ENCODE measurements at regions not wholly inside any gene's neighbourhood (a gene's known extent, or its start where the extent isn't known, plus 50 kb on each side); places are given as distances from the start of the nearest gene placed in this dataset.

- Histone ChIP-seq H3K27me3 (no peaks in the 10 kb centered on the region), H3K4me1 (no peaks in the 10 kb centered on the region), H3K9me3 (no peaks in the 10 kb centered on the region), H3K4me3 (no peak overlapping the region), H3K36me3 (no peaks in the 10 kb centered on the region), H3K27ac (no peak overlapping the region)
- no peak for DNase-seq
- intact Hi-C loops (cut with DNase I; ENCODE audit: low total_unique reads), result no loop called here
- TF ChIP-seq, protein P1, sequence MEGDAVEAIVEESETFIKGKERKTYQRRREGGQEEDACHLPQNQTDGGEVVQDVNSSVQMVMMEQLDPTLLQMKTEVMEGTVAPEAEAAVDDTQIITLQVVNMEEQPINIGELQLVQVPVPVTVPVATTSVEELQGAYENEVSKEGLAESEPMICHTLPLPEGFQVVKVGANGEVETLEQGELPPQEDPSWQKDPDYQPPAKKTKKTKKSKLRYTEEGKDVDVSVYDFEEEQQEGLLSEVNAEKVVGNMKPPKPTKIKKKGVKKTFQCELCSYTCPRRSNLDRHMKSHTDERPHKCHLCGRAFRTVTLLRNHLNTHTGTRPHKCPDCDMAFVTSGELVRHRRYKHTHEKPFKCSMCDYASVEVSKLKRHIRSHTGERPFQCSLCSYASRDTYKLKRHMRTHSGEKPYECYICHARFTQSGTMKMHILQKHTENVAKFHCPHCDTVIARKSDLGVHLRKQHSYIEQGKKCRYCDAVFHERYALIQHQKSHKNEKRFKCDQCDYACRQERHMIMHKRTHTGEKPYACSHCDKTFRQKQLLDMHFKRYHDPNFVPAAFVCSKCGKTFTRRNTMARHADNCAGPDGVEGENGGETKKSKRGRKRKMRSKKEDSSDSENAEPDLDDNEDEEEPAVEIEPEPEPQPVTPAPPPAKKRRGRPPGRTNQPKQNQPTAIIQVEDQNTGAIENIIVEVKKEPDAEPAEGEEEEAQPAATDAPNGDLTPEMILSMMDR (IDR thresholded peaks at IDR 0.05), result no peak
Observed at GRCh38 chr7:110600956-110601355, 490.0 kb upstream of the LRRN3 start.

DNA sequence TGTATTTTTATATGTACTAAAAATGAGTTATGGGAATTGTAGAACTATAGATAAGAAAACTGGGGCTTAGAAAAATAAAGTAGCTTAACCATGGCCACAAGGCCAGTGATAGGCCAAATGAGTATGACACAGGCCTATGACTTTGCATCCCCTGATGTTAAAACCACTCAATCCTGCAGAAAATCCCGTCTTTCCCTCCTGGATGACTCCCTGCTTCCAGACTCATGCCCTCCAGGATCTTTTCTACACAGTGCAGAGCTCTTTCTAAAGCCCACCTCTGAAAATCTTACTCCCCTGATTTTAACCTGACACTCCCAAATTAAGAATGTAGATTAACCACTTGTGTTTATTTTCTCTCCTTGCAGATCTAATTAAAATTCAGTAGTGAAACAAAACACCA, 489.2 kb upstream of the LRRN3 start:
- Histone ChIP-seq H3K27me3 (no peaks in the 10 kb centered on the region), H3K9me3 (no peaks in the 10 kb centered on the region), H3K36me3 (no peaks in the 10 kb centered on the region), H3K4me1 (no peaks in the 10 kb centered on the region), H3K27ac (no peak overlapping the region), H3K4me3 (no peak overlapping the region)
- intact Hi-C loops (cut with DNase I; ENCODE audit: low total_unique reads), result no loop called here
- TF ChIP-seq, protein P1 (IDR thresholded peaks at IDR 0.05), result no peak
- no peak for DNase-seq

DNA sequence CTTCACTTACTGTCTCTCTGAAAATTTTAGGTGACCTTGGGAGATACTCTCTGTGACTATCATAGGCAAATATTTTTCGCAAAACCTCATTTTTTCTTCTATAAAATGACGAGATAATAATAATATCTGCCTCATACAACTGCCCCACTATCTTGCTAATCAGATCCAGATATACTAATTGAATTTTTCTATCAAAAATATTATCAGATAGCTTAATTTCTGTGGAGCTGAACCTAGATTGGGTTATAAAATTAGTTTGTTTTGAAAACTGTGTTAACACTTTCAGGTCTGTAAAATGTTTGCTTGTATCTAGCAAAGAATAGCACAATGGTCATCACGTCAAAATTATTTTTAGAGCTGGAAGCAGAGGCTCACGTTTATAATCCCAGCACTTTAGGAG, 486.7 kb upstream of the LRRN3 start:
- intact Hi-C loops (cut with DNase I; ENCODE audit: low total_unique reads), result no loop called here
- TF ChIP-seq, protein P1 (IDR thresholded peaks at IDR 0.05), result no peak
- DNase-seq, result no peak

DNA sequence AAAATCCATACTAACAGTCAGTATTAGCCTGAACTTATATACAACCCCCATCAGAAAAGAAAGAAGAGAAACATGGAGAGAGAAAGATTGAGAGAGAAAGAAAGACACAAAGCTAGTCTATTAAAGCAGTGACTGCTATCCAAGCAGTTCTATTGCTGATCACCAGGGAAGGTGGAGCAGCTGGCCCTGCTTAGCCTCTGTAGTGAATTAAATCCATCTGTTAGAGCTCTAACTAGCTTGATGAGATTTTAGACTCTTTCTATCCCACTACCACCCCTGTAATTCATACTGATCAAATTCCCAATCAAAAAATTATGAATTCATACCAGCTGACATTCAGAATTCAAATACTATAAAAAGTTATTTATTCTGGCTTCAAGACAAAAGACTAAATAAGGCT, 486.0 kb upstream of the LRRN3 start:
- TF ChIP-seq, protein P1 (IDR thresholded peaks at IDR 0.05), result no peak
- H3K27ac ChIP-seq, result no peak overlapping the region
- no peaks in the 10 kb centered on the region for H3K9me3 ChIP-seq
- intact Hi-C loops (cut with DNase I; ENCODE audit: low total_unique reads), result no loop called here
- H3K4me1 ChIP-seq, result no peaks in the 10 kb centered on the region
- no peak for DNase-seq
- H3K4me3 ChIP-seq, result no peak overlapping the region
- H3K36me3 ChIP-seq, result no peaks in the 10 kb centered on the region
- no peaks in the 10 kb centered on the region for H3K27me3 ChIP-seq

More for the DNA sequence above, 486.7 kb upstream of the LRRN3 start:
- Histone ChIP-seq H3K27ac (no peak overlapping the region), H3K4me3 (no peak overlapping the region), H3K36me3 (no peaks in the 10 kb centered on the region), H3K27me3 (no peaks in the 10 kb centered on the region), H3K9me3 (no peaks in the 10 kb centered on the region), H3K4me1 (no peaks in the 10 kb centered on the region)

DNA sequence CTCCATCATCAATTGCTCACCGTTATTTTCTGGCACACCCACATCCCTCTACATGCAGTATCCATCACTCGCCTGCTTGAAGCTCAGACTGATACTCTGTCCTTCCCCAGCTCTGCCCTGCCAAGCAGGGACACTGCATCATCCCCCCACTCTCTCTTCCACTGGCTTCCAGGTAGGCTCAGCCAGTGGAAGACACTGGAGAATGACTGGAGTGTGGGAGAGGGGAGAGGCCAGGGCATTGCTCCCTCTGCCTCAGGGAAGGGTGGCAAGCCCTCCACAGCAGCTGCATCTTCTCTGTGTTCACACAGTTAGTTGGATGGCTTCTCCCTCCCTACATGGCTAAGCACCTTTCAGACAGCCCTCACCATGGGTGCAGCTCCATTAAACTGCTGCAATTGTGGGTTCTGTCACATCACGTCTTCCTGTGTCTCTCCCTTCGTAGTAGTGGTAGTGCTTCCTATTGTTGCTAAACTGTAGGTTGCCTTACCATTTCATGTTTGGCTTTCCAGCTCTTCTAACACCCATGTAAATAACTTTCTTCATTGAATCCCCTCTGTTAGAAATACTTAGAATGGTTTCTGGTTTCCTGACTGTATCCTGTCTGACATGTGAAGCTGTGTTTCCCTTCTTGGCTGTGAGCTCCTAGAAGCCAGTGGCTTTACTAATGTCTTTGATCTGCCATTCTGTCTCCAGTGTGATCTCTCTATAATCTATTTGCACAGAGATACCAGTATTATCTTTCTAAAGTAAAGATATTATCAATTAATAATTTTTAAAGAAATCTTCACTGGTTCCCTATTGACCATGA, 483.7 kb upstream of the LRRN3 start:
- no peak for DNase-seq
- Histone ChIP-seq H3K27me3 (no peaks in the 10 kb centered on the region), H3K36me3 (no peaks in the 10 kb centered on the region), H3K27ac (no peak overlapping the region), H3K4me3 (no peak overlapping the region), H3K9me3 (no peaks in the 10 kb centered on the region), H3K4me1 (no peaks in the 10 kb centered on the region)
- intact Hi-C loops (cut with DNase I; ENCODE audit: low total_unique reads), result no loop called here
- TF ChIP-seq, protein P1 (IDR thresholded peaks at IDR 0.05), result no peak

Data from tibial artery (tissue), 4 donors.